Naive thymus-derived CD4-positive, alpha-beta T cell (primary cell): ENCODE measurements at regions not wholly inside any gene's neighbourhood (a gene's known extent, or its start where the extent isn't known, plus 50 kb on each side); places are given as distances from the start of the nearest gene placed in this dataset.

Experiments used
- ATAC-seq: fragments of 150-1000 bp; cut with Tn5 transposase; 2 replicates; pipeline ENCODE4 v1.10.0; 2021; ENCODE audit warnings: mild to moderate bottlenecking, moderate library complexity
- CTCF ChIA-PET: fragments of 350-600 bp; sonication (Branson Sonifier 250); formaldehyde crosslinking; loops from one replicate; lab custom pipeline; 2021; ENCODE audit warnings: antibody characterized with exemption; lab: Charles Lee
- POLR2A ChIA-PET: fragments of 350-600 bp; sonication (Branson Sonifier 250); formaldehyde crosslinking; loops from one replicate; lab custom pipeline; 2021; ENCODE audit warnings: antibody characterized with exemption, inconsistent platforms; lab: Charles Lee
- DNase-seq, 9 donors: peaks; one replicate each; pipeline versions ENCODE4 v3.0.0 to v3.0.0-alpha.2; 2020 to 2022; ENCODE audit warnings: mixed read lengths in 1 of 9
- H3K27ac ChIP-seq: one replicate; pipeline ENCODE4 v1.7.0; 2013; ENCODE audit warnings: mild to moderate bottlenecking, low read depth, low read length, moderate library complexity
- H3K27me3 ChIP-seq, 2 donors: one replicate each; pipeline ENCODE4 v1.7.0; 2013; ENCODE audit warnings: low read length in 2 of 2, mild to moderate bottlenecking in 2 of 2, moderate library complexity in 2 of 2; ENCODE audit not compliant: control insufficient read depth in 2 of 2, insufficient read depth in 2 of 2
- H3K36me3 ChIP-seq, 3 experiments: 1 replicate in 2 of 3; 2 replicates in 1 of 3; pipeline ENCODE4 v1.7.0; 2013; ENCODE audit warnings: low read length in 3 of 3, mild to moderate bottlenecking in 3 of 3, moderate library complexity in 1 of 3; ENCODE audit not compliant: insufficient read depth in 3 of 3, control insufficient read depth in 2 of 3
- H3K4me1 ChIP-seq, 2 donors: one replicate each; pipeline ENCODE4 v1.7.0; 2013; ENCODE audit warnings: low read length in 2 of 2, mild to moderate bottlenecking in 2 of 2, moderate library complexity in 1 of 2; ENCODE audit not compliant: control insufficient read depth in 2 of 2, insufficient read depth in 2 of 2
- H3K4me3 ChIP-seq: 2 replicates; pipeline ENCODE4 v1.7.0; 2013; ENCODE audit warnings: mild to moderate bottlenecking, low read length
- H3K9me3 ChIP-seq, 3 experiments: 1 replicate in 2 of 3; 2 replicates in 1 of 3; pipeline ENCODE4 v1.7.0; 2013; ENCODE audit warnings: low read length in 3 of 3; ENCODE audit not compliant: control insufficient read depth in 2 of 3
- H3K27ac Mint-ChIP-seq, 9 donors: one replicate each; pipeline ENCODE4 v1.8.0; 2020 to 2022; ENCODE audit warnings: mixed read lengths in 9 of 9, mild to moderate bottlenecking in 8 of 9, moderate library complexity in 5 of 9, inconsistent platforms in 2 of 9
- H3K27me3 Mint-ChIP-seq, 5 donors: one replicate each; pipeline ENCODE4 v1.8.0; 2021 to 2022; ENCODE audit warnings: mixed read lengths in 5 of 5, mild to moderate bottlenecking in 1 of 5
- H3K36me3 Mint-ChIP-seq, 5 donors: one replicate each; pipeline ENCODE4 v1.8.0; 2020 to 2022; ENCODE audit warnings: mixed read lengths in 5 of 5, mild to moderate bottlenecking in 3 of 5, inconsistent platforms in 1 of 5
- H3K4me1 Mint-ChIP-seq, 7 donors: one replicate each; pipeline ENCODE4 v1.8.0; 2020 to 2022; ENCODE audit warnings: mixed read lengths in 7 of 7, mild to moderate bottlenecking in 3 of 7, inconsistent platforms in 1 of 7
- H3K4me3 Mint-ChIP-seq, 10 donors: one replicate each; pipeline ENCODE4 v1.8.0; 2020 to 2022; ENCODE audit warnings: mild to moderate bottlenecking in 10 of 10, mixed read lengths in 10 of 10, moderate library complexity in 6 of 10, inconsistent platforms in 2 of 10
- H3K9me3 Mint-ChIP-seq, 11 donors: one replicate each; pipeline ENCODE4 v1.8.0; 2020 to 2022; ENCODE audit warnings: mixed read lengths in 11 of 11, mild to moderate bottlenecking in 4 of 11, inconsistent platforms in 1 of 11, moderate library complexity in 1 of 11
- intact Hi-C, 2 donors: fragments of 100-400 bp; cut with micrococcal nuclease; formaldehyde crosslinking; loops; one replicate each; pipeline ENCODE4 v1.15.1; 2023

DNA sequence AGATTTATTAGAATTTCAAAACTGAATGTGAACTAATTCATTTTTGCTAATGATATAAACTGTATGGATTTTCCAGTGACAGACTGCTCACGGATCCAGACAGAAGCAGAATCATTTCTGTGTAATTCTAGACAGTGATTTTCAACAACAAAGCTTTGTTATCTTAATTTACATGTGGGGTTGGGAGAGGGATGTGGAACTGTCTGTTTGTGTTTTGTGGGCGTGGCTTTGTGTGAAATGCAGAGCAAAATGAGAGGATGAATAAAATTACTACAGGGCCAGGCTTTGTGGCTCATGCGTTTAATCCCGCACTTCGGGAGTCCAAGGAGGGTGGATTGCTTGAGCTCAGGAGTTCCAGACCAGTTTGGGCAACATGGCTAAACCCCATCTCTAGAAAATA, 834.7 kb downstream of the GALC start:
- Mint-ChIP-seq H3K9me3 (peaks cover 2 to 16% (median 9%) of the 10 kb centered on the region in 11 donors), H3K27ac (no peak overlapping the region), H3K27me3 (no peaks in the 10 kb centered on the region), H3K4me3 (no peak overlapping the region), H3K36me3 (no peaks in the 10 kb centered on the region), H3K4me1 (no peaks in the 10 kb centered on the region)
- Histone ChIP-seq H3K27ac (no peak overlapping the region), H3K4me1 (no peaks in the 10 kb centered on the region), H3K9me3 (no peaks in the 10 kb centered on the region), H3K4me3 (no peak overlapping the region), H3K27me3 (no peaks in the 10 kb centered on the region), H3K36me3 (no peaks in the 10 kb centered on the region)
- ChIA-PET POLR2A (no interaction called here), CTCF (no interaction called here)
- DNase-seq: no peak
- ATAC-seq: no peak
- intact Hi-C loops: no loop called here

DNA sequence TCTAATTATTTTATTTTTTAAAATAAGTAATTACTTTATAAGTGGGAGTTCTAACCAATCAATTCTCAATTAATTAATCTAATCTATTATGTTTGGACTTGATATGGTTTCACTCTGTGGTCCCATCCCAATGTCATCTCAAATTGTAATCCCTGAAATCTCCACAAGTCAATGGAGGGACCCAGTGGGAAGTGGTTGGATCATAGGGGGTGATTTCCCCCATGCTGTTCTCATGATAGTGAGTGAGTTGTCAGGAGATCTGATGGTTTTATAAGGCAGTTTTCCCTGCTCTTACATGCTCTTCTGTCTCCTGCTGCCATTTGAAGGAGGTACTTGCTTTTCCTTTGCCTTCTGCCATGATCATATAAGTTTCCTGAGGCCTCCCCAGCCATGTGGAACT, 836.1 kb downstream of the GALC start:
- no peak overlapping the region for H3K27ac Mint-ChIP-seq
- H3K27me3 ChIP-seq: no peaks in the 10 kb centered on the region
- H3K36me3 ChIP-seq: no peaks in the 10 kb centered on the region
- ATAC-seq (no peak), DNase-seq (no peak)
- no peak overlapping the region for H3K4me3 ChIP-seq
- ChIA-PET CTCF (no interaction called here), POLR2A (no interaction called here)
- H3K4me3 Mint-ChIP-seq: no peak overlapping the region
- H3K9me3 Mint-ChIP-seq: peaks cover 2 to 18% (median 11%) of the 10 kb centered on the region in 11 donors
- H3K27ac ChIP-seq: no peak overlapping the region
- no peaks in the 10 kb centered on the region for H3K9me3 ChIP-seq
- no peaks in the 10 kb centered on the region for H3K27me3 Mint-ChIP-seq
- no peaks in the 10 kb centered on the region for H3K36me3 Mint-ChIP-seq
- H3K4me1 ChIP-seq: no peaks in the 10 kb centered on the region
- intact Hi-C loops: no loop called here
- H3K4me1 Mint-ChIP-seq: no peaks in the 10 kb centered on the region

DNA sequence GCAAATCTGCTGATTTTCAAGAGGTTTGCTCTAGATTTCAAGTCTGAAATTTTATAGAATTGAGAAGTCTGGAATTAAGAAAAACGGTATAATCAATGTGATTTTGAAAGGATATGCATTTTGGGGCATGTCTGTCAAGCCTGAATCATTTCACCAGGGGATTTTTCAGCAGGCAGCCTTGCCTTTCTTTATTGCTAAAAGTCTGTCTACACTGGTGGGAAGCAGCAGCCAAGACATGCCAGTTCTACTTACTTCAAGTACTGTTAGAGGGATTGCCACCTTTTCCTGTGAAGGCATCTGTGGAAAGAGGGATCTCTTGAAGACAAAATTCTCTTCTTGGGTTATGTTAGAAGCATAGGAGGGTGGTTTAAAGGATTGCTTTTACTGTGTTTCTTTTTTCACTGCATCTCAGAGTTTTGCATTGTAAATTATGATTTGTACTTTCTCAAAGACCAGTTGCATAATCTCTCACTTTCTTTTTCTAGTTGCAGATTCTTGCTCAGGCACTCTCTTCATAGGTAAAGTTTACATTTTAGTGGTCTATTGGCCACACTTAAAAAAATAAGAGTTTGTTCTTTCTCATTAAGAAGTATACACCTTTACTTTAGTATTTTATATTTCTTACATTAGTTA, 837.0 kb downstream of the GALC start:
- ATAC-seq: no peak
- Histone ChIP-seq H3K4me3 (no peak overlapping the region), H3K4me1 (no peaks in the 10 kb centered on the region), H3K27me3 (no peaks in the 10 kb centered on the region), H3K9me3 (no peaks in the 10 kb centered on the region), H3K36me3 (no peaks in the 10 kb centered on the region), H3K27ac (no peak overlapping the region)
- no peaks in the 10 kb centered on the region for H3K27me3 Mint-ChIP-seq
- H3K27ac Mint-ChIP-seq: no peak overlapping the region
- POLR2A ChIA-PET: no interaction called here
- no peaks in the 10 kb centered on the region for H3K4me1 Mint-ChIP-seq
- H3K4me3 Mint-ChIP-seq: no peak overlapping the region
- H3K36me3 Mint-ChIP-seq: no peaks in the 10 kb centered on the region
- intact Hi-C loops: no loop called here
- CTCF ChIA-PET: no interaction called here
- peaks cover 2 to 20% (median 6%) of the 10 kb centered on the region in 11 donors for H3K9me3 Mint-ChIP-seq
- DNase-seq: no peak

DNA sequence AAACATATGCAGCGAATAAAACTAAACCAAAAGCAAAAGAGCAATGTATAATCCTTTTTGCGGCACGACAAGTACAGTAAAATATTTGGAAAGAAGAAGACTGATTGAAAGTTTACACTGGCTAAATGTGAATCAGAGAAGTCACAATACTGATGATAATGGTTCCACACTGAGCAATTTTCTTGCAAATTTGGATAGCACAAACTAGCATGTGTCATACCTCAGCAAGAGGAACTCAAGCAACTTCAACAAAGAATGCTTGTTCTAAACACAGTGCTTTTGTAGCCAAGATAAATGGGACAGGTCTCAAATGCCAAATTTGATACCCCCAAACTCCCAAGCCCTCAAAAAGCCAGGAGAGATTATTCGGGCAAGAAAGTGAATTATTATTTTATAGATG, 839.1 kb downstream of the GALC start:
- Mint-ChIP-seq H3K27ac (no peak overlapping the region), H3K4me3 (no peak overlapping the region), H3K4me1 (no peaks in the 10 kb centered on the region), H3K27me3 (no peaks in the 10 kb centered on the region), H3K9me3 (peaks cover 0 to 17% (median 5%) of the 10 kb centered on the region in 11 donors), H3K36me3 (no peaks in the 10 kb centered on the region)
- POLR2A ChIA-PET: no interaction called here
- CTCF ChIA-PET: no interaction called here
- no peaks in the 10 kb centered on the region for H3K9me3 ChIP-seq
- no peaks in the 10 kb centered on the region for H3K27me3 ChIP-seq
- H3K4me1 ChIP-seq: no peaks in the 10 kb centered on the region
- DNase-seq (no peak), ATAC-seq (no peak)
- H3K4me3 ChIP-seq: no peak overlapping the region
- no peaks in the 10 kb centered on the region for H3K36me3 ChIP-seq
- intact Hi-C loops: no loop called here
- no peak overlapping the region for H3K27ac ChIP-seq

DNA sequence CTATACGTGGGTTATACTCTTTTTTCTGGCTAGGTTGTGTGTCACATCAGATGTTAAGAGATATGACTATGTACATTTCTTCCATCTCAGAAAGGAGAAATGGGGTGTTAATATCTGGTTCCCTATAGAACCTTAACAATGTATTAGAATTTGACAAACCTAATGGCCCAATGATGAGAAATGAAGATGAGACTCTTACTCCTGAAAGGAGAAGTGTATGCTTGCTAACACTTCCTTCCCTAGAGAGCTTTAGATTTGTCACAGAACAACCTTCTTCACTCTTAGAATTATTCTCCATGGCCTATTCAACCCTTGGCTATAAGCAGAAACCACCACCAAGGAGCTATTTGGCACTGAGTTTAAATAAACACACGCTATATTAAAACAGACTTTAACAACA, 839.6 kb downstream of the GALC start:
- CTCF ChIA-PET: no interaction called here
- no peaks in the 10 kb centered on the region for H3K4me1 ChIP-seq
- peaks cover 0 to 18% (median 5%) of the 10 kb centered on the region in 11 donors for H3K9me3 Mint-ChIP-seq
- H3K36me3 ChIP-seq: no peaks in the 10 kb centered on the region
- DNase-seq (no peak), ATAC-seq (no peak)
- no peaks in the 10 kb centered on the region for H3K36me3 Mint-ChIP-seq
- H3K27me3 Mint-ChIP-seq: no peaks in the 10 kb centered on the region
- no peaks in the 10 kb centered on the region for H3K27me3 ChIP-seq
- no peak overlapping the region for H3K27ac ChIP-seq
- POLR2A ChIA-PET: no interaction called here
- H3K4me1 Mint-ChIP-seq: no peaks in the 10 kb centered on the region
- H3K4me3 ChIP-seq: no peak overlapping the region
- no peaks in the 10 kb centered on the region for H3K9me3 ChIP-seq
- intact Hi-C loops: no loop called here
- no peak overlapping the region for H3K27ac Mint-ChIP-seq
- no peak overlapping the region for H3K4me3 Mint-ChIP-seq

DNA sequence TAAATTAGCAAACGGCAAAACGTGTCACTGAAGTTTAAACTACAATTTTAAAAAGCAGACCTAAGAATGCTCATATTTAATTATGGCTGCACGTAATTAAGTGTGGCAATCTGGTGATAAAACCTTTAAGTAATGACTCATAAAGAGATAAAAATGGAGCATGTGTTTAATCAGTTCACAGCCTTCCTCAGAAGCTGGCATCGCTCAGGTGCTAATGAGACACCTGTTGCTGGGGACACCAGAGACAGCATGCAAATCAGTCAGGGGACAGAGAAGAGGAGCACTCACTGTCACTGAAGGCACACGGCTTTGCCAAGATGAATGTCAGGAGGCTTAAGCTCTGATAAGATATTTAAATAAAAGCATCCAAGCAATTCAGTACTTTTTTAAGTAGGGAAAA, 840.3 kb downstream of the GALC start:
- no peak overlapping the region for H3K4me3 Mint-ChIP-seq
- no peaks in the 10 kb centered on the region for H3K27me3 Mint-ChIP-seq
- ChIA-PET CTCF (no interaction called here), POLR2A (no interaction called here)
- Histone ChIP-seq H3K27ac (no peak overlapping the region), H3K27me3 (no peaks in the 10 kb centered on the region), H3K9me3 (no peaks in the 10 kb centered on the region), H3K36me3 (no peaks in the 10 kb centered on the region), H3K4me1 (no peaks in the 10 kb centered on the region), H3K4me3 (no peak overlapping the region)
- no peaks in the 10 kb centered on the region for H3K4me1 Mint-ChIP-seq
- H3K27ac Mint-ChIP-seq: no peak overlapping the region
- intact Hi-C loops: no loop called here
- H3K9me3 Mint-ChIP-seq: peaks cover 0 to 21% (median 5%) of the 10 kb centered on the region in 11 donors
- no peaks in the 10 kb centered on the region for H3K36me3 Mint-ChIP-seq
- no peak for DNase-seq
- ATAC-seq: no peak

DNA sequence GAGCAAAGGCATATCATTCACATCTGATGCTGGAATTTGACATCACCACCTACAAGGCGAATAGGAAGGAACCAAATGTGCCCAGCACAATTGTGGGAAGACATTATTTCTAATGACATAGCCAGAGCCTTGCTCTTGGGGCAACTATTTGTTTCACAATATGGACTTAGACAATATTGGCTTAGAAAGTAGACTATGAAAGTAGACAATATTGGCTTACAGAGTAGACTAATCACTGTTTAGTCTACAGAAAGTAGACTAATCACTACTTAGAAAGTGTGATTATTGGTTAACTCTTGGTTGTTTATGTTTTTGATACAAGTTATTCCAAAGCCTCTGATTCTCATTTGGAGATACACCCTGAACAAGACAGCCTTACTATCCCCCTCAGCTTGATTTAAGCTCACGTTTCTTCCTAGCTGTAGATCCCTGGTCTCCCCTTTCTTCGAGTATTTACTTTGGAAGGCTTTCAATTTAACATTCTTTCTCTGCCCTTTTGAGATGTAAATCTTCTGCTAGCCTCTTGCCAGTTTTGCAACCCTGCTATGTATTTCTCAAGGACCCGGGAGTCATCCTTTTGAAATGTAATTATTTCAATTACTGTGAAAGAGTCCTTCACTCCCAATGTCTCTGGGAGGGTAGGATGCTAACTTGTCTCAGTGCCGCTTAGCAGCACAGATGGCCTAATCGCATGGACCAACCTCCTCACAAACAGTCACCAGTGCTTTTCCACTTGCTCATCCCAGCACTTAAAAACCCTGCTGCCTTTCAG, 843.2 kb downstream of the GALC start:
- DNase-seq: no peak

More for the DNA sequence above, 843.2 kb downstream of the GALC start:
- Mint-ChIP-seq H3K27ac (no peak overlapping the region), H3K36me3 (no peaks in the 10 kb centered on the region), H3K4me3 (no peak overlapping the region), H3K27me3 (no peaks in the 10 kb centered on the region), H3K9me3 (peaks cover 0 to 16% (median 11%) of the 10 kb centered on the region in 11 donors), H3K4me1 (no peaks in the 10 kb centered on the region)
- no peaks in the 10 kb centered on the region for H3K4me1 ChIP-seq
- H3K36me3 ChIP-seq: no peaks in the 10 kb centered on the region
- H3K27ac ChIP-seq: no peak overlapping the region
- intact Hi-C loops: no loop called here
- POLR2A ChIA-PET: no interaction called here
- ATAC-seq: no peak
- H3K9me3 ChIP-seq: no peaks in the 10 kb centered on the region
- no peaks in the 10 kb centered on the region for H3K27me3 ChIP-seq
- CTCF ChIA-PET: no interaction called here
- H3K4me3 ChIP-seq: no peak overlapping the region
